T-helper 1 cell (primary cell): ENCODE measurements at regions not wholly inside any gene's neighbourhood (a gene's known extent, or its start where the extent isn't known, plus 50 kb on each side); places are given as distances from the start of the nearest gene placed in this dataset.
"Not testable (repeated sequence)": the region's sequence is repeated elsewhere in the genome, so short reads cannot be mapped to it uniquely, and the experiment has no call there.

Source experiments
- DNase-seq, 5 donors: peaks; one replicate each; pipeline ENCODE4 v3.0.0-alpha.2; 2012 to 2020

GRCh38 chr16:64345142-64345541, 776.7 kb downstream of the CDH11 start:
- no peak for DNase-seq

DNA sequence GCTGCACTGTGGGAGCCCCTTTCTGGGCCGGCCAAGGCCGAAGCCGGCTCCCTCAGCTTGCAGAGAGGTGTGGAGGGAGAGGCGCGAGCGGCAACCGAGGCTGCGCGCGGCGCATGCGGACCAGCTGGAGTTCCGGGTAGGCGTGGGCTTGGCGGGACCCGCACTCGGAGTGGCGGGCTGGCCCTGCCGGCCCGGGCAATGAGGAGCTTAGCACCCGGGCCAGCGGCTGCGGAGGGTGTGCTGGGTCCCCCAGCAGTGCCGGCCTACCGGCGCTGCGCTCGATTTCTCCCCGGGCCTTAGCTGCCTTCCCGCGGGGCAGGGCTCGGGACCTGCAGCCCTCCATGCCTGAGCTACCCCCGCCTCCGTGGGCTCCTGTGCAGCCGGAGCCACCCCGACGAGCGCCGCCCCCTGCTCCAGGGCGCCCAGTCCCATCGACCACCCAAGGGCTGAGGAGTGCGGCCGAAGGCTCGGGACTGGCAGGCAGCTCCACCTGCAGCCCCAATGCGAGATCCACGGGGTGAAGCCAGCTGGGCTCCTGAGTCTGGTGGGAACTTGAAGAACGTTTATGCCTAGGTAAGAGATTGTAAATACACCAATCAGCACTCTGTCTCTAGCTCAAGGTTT, 777.9 kb downstream of the CDH11 start:
- DNase-seq: not testable (repeated sequence)

GRCh38 chr16:64343061-64343819, 778.6 kb downstream of the CDH11 start:
- no peak for DNase-seq

DNA sequence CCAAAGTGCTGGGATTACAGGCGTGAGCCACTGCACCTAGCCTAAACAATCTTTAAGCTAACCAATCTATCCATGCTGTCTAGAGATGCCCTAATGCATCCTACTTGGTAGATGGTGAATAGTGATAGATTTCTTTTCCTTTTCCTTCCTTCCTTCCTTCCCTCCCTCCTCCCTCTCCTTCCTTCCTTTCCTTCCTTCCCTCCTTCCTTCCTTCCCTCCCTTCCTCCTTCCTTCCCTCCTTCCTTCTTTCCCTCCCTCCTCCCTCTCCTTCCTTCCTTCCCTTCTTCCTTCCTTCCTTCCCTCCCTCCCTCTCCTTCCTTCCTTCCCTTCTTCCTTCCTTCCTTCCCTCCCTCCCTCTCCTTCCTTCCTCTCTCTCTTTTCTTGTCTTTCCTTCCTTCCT, 780.5 kb downstream of the CDH11 start:
- DNase-seq: not testable (repeated sequence)

GRCh38 chr16:64339052-64339770, 782.7 kb downstream of the CDH11 start:
- no peak for DNase-seq

DNA sequence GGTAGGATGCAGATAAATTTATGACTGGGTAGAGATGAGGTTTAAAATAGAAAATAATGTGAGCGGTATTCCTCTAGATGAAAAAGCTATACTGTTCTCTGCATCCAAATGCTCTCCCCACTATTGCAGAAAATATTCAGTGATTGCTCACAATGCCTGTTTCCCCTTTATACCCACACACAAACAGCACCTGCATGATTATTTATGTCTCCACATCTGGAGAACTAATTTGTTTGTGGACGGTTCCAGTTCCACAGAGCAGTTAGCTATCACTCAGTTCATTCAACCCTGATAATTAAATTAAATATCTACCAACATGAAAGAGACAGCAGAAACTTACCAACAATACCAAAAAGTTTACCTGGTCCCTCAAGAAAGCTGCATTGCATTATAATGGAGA, 800.0 kb downstream of the CDH11 start:
- no peak for DNase-seq

DNA sequence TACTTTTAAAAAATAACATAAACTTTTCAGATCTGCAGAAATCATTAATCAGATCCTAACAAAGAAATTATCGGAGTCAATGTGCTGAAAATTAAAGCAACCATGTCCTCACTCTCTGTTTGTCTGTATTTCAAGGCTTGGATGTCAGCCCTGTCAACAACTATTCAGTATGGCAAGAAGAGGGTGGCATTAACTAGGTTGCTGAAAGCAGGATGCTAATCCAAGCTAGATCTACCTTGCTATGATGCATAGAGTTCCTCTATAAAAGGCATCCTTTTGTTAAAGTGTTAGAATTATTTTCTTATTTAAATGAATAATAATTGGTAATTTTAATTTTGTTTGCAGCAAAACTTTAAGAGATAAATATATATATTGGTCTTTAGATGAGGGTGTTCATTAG, 800.8 kb downstream of the CDH11 start:
- DNase-seq: no peak

DNA sequence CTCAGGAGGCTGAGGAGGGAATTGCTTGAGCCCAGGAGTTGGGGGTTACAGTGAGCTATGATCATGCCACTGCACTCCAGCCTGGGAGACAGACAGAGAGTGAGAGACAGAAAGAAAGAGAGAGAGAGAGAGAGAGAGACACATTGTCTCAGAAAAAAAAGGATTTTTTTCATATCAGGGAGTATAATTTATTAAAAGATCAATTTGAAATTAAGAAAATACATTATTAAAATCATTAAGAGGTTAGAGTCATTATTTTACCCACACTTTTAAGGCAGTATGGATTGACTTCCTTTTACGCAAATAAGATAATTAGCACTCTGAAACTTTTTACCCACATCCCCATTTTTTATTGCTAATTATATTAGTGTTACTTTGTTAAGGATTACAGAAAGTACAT, 804.3 kb downstream of the CDH11 start:
- no peak for DNase-seq

DNA sequence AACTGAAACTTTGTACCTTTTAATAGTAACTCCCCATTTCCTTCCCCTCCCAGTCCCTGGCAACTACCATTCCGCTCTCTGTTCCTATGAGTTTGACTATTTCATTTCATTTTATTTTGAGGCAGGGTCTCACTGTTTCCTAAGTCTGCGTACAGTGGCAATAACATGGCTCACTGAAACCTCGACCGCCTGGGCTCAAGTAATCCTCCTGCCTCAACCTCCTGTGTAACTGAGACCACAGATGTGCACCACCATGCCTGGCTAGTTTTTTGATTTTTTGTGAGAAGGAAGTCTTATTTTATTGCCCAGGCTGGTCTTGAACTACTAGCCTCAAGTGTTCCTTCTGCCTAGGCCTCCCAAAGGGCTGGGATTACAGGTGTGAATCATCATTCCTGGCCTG, 808.1 kb downstream of the CDH11 start:
- no peak for DNase-seq

GRCh38 chr16:64312980-64313379, 808.9 kb downstream of the CDH11 start:
- DNase-seq: no peak

DNA sequence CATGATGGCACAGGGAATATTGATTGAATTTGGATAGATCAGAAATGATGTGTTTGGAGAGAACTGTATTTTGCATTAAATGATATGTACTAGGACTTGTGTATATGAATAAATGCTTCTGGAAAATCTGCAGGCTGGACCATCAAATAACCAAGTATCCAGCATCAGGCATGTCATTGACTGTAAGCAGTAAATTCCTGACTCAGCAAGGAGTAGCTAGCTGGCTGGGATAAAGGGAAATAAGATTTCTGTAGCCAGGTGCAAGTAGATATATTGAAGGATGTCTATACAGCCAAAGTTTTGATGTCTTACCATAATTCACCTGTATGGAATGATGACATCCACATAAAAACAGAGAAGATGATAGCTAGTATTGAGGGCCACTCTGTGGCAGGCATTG, 809.6 kb downstream of the CDH11 start:
- no peak for DNase-seq

- no peak for DNase-seq
Measured at GRCh38 chr16:64311241-64311640, 810.6 kb downstream of the CDH11 start.

DNA sequence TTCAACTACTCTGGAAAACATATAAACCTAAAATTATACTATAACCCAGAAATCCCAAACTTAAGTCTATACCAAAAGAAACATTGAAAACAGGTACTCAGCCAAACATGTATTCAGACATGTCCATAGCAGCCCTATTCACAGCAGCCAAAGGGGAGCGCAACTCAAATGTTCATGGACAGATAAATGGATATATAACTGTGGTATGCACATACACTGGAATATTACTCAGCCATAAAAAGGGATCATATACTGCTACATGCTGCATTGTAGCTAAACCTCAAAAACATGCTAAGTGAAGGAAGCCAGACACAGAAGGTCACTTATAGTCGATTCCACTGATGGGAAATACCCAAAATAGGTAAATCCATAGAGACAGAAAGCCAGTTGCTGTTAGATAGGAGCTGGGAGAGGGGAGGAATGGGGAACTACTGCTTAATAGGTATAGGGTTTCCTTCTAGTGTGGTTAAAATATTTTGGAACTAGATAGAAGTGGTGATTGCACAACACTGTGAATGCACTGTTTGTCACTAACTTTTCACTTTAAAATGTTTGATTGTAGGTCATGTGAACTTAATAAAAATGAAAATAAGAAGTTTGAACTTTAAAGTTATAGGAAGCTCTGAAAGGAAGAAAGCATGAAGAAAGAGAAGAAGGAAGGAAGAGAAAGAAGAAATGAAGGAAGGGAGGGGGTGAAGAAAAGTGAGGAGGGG, 812.3 kb downstream of the CDH11 start:
- no peak for DNase-seq

GRCh38 chr16:64308721-64309120, 813.1 kb downstream of the CDH11 start:
- DNase-seq: no peak

- DNase-seq: no peak
Measured at GRCh38 chr16:64307431-64307830, 814.4 kb downstream of the CDH11 start.

GRCh38 chr16:64305663-64306062, 816.2 kb downstream of the CDH11 start:
- DNase-seq: no peak

DNA sequence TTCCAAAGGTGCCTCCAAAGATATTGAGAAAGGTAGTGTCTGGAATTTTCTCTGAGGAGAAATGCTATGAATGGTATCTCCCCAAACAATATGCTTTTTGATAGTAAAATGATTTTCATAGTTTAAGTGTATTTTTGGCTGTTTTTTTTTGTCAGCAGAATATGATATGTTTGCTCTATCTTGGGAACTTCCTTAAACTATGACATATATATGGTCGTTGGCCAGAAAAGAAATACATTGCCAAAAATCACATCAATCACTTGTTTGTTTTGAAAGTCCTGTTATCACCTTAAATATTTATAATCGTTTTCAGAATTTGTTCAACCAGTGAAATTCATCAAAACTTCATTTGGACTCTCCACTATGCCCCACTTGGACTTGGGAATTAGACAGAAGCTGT, 816.9 kb downstream of the CDH11 start:
- no peak for DNase-seq

DNA sequence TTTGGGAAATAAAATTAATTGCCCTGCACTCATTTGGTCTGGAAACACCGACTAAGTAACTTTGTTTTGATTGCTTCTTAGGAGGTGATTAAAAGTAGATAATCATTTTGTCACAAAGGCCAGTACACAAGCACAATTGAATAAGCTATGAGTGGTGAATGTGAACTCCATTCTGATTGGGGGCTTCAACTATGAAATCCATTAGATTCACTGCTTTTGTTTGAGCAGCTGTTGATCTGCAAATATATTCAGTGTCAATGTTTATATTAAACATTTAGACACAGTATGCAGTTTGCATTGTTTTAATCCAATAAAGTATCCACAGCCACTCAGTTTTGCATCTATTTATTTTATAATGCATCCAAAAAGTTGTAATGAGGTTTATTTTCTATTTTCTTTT, 817.5 kb downstream of the CDH11 start:
- no peak for DNase-seq

DNA sequence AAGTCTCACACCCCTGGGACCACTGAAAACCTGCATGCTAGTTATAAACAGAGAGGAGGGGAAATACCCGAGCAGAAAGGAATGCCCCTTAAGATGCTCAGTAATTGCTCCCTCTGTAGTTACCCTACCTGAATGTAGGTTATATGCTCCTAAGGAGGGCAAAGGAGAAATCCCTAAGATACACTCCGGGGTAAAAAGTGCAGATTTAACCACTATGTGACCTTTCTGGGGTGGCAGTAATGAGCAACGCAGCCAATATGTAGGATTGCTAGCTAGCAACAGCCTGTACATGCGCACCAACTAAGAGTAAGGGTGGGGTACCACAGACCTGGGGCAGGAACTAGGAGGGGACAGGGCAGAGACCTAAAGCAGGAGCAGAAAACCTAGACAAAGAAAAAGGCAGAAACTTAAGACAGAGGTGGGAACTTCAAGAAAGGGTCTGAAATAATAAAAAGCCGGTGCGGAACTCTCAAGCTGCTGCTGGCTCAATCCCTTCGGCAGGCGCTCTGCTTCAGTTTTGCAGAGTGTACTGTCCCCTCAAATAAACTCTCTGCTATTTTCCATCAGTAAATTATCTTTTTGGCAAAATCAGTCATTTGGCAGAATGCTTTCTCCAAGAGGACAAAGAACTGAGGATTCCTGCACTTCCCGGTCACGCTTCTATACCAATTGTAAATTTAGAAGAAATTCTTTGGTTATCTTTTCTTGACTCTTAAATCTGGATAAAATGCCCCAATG, 823.8 kb downstream of the CDH11 start:
- no peak for DNase-seq

- DNase-seq: no peak
Measured at GRCh38 chr16:64295466-64295865, 826.4 kb downstream of the CDH11 start.

- DNase-seq: no peak
Measured at GRCh38 chr16:64292953-64293352, 828.9 kb downstream of the CDH11 start.

GRCh38 chr16:64292161-64292560, 829.7 kb downstream of the CDH11 start:
- no peak for DNase-seq

GRCh38 chr16:64290461-64290860, 831.4 kb downstream of the CDH11 start:
- DNase-seq: no peak
